NCI-H1417 (cell line): ENCODE measurements at regions not wholly inside any gene's neighbourhood (a gene's known extent, or its start where the extent isn't known, plus 50 kb on each side); places are given as distances from the start of the nearest gene placed in this dataset.
A peak's percentile ranks its signal among the peaks of the same experiment; 100 is the strongest.

Source experiments
- DNase-seq, 3 experiments: peaks; one replicate each; lab custom pipeline; 2025; lab: John Stamatoyannopoulos, UW

DNA sequence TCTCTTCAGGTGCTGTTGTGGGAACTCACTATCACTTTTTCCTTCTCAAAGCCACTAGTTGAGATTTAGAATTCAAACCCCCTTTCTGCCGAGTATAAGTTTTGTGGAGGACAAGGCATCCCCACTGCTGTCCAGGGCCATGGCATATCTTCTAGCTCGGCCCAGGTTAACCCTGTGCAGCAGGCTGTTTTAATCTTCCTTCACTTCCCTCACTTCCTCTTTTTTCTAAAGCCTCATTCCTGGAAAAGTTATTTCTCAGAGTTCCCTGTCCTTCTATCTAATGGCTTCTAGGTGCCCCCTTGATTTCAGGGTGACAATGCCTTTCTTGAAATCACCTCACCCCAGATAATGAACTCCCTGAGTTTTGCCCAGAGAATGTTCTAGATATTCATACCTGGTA lies 222.3 kb downstream of the SNX10 start:
- no peak for DNase-seq

DNA sequence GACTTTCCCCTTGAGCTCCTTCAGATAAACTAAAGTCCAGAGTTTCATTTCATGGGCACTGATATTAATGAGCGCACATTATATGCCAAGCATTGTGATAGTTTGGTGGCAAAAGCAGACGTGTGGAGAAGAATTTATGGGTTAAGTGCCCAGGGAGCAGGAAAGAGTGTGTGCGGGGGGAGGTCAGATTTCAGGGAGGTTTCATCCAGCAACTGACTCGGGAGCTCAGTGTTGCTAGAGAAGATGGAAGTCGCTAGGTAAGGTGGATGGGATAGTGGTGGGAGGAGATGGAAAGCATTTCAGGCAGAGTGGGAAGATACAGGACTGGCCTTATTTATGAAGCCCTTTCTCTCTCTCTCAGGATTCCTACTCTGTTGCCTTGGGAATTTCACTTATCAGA lies 223.0 kb downstream of the SNX10 start:
- peak in 1 of 3 experiments; percentile 11 for DNase-seq

DNA sequence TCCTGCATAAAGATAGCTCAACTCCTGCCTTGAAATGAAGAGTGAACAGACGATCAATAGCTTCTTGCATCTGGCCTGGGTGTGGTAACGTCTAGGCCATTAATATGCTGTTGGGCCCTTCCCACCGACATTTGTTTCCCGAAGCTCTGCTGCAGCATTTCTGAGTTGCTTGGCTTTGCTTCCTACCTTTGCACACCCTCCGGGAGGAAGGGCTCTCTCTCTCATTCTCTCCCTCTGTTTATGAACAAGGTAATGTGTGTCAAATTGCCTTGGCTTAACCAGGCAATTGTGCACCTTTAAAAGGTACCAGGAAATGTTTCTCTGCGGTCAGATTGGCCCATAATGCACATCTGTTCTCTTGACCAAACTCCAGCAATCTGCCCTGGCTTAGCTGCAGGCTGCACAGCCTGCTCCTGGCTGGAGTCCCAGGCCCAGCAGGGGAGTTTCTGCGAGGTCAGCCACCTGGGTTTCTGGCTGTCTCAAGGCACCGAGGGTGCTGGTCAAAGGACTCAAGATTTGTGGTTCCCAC lies 223.7 kb downstream of the SNX10 start:
- peak; percentile 49 to 75 (median 55) for DNase-seq

DNA sequence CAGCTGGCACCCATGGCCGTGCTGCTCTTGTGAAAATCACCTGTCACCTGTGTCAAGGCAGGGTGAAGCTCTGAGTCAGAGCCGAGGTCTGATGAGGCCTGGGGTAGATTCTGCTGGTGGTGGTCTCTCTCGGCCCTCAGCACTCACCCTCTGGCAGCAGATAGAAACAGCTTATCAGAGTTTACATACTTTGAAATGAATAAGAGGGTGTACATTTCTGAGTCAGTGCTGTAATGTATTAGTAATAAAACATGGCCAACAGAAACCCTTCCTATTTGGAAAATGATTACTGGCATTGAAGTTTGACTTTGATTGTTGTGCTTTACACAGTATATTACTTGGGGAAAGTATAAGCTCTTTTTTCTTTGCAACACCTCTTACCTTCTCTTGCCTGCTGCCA lies 228.8 kb downstream of the SNX10 start:
- no peak for DNase-seq

DNA sequence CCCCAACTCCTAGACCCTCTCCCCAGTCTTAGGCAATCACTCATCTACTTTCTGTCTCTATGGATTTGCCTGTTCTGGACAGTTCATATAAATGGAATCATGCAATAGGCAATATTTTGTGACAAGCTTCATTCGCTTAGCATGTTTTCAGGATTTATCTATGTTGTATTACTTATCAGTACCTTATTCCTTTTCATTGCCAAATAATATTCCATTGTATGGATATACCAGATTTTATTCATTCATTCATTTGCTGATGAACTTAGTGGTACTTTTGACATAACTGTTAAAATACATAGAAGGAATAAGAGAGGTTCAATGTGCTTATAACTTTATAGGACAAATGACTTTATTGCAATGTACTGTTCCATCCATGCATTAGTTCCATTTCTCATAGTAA lies 231.0 kb downstream of the SNX10 start:
- DNase-seq: no peak

DNA sequence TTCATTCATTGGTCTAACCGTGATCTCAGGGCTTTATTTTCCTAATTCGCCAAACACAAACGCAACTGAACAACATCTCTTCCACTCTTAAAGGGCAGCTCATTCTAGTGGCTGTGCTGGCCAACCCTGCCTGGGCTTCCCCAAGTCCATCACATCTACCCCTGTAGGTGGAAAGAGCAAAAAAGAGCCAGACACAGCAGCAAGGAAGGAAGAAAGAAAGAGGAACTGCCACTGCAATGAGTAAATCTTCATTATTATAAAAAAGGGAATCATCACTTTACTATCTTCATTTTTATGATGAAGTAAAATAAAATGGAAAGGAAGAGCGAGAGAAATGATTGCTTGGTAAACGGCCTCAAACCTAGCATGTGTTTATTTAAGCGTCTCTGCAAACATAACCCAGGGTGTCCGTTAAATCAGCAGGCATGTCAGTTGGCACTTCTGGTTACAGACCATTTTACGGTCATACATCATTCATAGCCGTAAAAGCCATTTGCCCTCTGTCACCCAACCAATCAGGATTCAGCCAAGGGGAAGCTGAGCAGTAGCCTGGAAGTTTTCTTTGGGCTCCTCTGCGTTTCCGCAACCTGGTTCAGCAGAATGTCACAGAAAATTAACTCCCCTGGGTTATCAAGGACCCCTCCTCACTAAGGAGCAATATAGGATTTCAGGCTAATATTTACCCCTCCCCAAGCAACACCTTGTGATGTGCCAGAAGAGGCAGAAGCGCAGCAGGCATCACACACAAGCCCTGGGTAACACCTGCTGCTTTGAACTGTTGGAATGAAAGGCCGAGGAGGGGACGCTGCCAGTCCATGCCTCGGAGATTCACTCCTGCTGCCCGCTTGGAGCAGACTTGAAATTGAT lies 234.0 kb downstream of the SNX10 start:
- peak; percentile 81 to 98 (median 87) for DNase-seq

DNA sequence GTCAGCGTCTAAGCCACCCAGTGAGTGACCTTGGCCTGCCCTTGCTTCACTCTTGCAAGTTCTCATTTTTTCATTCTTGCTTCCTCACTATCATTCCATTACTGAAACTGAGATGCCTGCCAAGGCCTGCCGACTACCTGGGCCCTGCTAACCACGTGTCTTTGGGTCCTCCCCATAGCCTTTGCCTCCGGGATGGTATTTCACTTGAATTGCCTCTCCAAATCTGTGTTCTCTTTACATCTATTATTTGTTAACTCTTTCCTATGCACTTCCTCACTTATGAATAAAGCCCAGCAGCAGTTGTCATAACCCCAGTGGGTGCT lies 234.6 kb downstream of the SNX10 start:
- peak in 1 of 3 experiments; percentile 41 for DNase-seq

DNA sequence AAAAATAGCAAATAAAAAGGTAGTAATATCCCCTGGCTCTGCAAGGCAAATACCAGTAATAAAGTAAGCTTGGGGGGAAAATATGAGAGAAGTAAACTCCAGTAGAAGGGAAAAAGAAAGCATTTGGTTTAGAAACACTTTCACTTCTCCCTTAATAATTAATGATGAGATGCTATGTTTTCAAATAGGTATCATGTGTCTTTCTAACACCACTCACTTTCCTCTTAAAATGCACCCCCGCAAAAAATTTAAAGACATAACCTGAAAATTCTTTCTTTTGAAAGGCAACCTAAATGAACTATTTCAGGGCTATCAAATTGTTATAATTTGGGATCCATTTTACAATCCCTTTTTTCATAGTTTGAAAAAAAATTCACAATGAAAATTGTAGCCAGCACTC lies 240.3 kb downstream of the SNX10 start:
- DNase-seq: peak in 1 of 3 experiments; percentile 64

DNA sequence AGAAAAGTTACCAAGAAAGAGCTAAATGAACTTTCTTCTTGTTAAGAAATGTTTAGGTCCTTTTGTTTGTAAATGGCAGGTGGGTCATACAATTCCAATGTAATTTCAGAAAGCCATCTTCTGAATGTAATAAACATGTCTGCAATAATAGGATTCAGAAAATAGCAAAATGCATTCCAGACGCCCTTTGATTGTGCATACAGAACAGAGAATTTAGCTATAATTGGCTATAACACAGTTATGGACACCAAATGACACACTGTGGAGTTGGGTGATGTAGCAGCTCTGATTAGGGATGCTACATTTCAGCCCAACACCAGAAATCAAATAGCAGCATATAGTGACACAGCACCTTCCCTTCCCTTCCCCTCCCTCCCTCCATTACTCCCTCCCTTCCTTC lies 240.8 kb downstream of the SNX10 start:
- DNase-seq: peak in 2 of 3 experiments; percentile 23 to 63

DNA sequence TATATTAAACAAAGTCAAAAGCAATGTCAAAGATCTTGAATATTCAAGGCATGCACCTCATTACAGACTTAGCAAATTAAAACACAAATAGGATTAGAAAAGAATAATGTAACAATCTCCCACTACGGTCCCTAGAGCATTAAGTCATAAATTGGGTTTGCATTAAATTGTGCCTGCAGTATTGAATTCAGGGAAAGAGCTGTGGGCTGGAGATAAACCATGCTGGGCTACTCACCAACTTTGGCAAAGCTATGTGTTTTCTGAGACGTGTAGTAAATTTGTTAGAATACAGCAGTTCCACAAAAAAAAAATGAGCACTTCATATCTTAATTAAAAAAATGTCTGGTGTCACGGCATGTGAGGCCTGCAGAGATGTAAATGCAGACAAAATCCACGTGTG lies 241.6 kb downstream of the SNX10 start:
- peak in 1 of 3 experiments; percentile 53 for DNase-seq

DNA sequence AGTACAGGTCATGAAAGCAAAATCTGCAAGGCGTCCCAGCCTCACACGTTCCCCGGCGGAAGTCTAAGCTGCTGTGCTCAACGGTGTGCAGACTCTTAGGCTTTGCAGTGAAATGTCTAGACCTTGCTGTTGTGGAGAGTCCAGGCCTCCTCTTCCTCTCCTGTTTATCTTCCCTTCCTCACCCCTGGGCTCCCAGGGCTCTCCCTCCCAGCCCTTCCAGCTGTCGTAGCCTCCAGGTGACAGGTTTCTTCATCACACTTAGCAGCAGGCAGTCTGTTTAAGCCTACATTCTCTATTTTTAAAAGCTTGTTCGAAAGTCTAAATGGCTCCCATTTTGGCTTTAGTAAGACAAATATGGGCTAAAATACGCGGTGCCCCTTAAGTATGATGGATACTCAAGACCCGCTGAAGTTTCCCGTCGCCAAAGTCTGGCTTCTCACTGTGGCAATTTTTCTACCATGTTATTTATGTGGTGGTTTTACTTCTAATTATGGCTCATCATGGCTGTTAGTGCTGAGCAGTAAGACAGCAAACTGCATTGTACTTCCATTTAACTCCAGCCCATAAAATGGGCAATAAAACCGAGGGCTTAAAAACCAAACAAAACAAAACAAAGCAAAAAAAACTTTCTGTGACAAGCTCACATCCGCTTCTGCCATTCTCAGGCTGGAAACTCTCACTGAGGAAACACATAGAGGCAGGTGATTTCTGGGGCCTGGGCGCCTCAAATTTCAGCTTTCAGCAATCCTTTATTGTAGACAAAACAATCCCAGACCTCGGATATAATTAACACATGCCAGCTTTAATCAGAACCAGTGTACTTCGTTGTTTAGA lies 243.2 kb downstream of the SNX10 start:
- DNase-seq: peak; percentile 80 to 99 (median 94)

DNA sequence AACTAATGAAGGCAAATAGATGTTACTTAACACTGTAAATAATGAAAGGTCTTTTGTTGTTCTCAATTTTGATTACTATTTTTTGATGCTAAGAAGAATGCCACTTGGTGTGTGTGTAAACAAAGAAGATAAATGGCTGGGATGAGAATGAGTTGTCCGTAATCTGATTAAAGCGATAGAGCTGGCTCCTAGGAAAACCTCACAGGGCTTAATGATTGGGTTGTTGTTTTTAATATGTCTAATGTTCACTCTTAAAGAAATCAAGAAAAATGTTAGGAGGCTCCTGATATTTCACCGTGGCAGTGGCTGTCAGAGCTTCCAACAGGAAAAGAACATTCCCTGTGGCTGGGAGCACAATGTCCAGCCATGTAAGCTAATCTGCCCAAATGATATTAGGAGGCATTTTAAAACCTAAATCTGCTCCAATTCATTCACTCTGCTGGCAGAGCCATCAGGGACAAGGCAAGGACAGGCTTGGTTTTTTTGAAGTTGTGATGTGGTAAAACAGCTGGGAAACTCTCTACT lies 243.9 kb downstream of the SNX10 start:
- DNase-seq: peak in 1 of 3 experiments; percentile 88

DNA sequence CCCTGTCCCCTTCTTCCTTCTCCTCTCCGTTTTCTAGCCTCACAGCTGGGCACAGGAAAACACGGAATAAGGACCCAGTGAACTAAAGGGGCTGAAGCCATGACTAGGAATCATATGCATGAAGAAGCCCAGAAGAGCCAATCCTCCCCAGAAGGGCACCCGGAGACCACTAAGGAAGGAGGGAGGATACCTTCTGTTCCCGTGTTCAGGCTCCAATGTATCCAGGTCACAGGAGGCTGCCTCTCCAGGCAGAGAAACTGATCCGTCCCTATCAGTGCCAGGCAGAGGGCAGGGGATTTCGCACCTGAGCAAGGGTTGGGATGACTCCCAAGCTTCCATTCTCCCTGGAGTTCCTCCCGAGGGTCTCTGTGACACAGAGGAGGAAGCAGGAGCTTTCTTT lies 246.6 kb downstream of the SNX10 start:
- DNase-seq: no peak

DNA sequence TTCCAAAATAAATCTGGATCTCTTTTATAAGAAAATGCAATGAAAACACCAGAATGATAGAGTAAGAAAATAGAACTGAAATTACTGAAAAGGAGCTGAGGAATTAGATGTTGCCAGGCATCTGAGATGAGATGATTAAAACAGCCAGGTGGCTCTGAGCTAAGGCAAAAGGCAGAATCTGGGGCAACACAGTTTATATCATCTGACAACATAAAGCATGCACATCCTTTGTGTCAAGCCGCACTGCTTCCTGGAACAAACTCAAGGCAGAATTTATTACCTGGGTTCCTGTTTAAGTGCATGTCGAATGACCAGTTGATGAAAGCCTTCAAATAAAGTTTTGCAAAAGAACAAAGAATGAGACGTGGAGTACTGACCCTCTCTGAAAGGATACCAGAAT lies 247.0 kb downstream of the SNX10 start:
- peak; percentile 13 to 77 (median 44) for DNase-seq

DNA sequence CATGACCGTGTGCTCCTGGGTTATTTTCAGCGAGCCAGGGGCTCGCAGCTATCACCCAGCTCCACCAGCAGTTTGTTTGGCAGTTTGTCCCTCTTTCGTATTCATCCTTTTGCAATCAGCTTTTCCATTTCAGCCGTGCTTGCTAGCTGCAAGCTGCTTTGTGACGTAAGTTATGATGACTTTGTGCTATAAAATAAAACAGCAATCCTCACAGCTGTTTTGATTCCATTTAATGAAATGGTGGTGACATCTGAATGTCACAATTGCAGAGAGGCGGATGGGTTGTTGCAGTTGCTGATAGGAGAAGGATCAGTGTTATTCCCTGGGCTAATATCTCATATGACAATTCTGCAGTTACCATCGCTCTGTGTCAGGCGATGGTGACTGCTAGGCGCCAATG lies 251.7 kb downstream of the SNX10 start:
- DNase-seq: no peak

DNA sequence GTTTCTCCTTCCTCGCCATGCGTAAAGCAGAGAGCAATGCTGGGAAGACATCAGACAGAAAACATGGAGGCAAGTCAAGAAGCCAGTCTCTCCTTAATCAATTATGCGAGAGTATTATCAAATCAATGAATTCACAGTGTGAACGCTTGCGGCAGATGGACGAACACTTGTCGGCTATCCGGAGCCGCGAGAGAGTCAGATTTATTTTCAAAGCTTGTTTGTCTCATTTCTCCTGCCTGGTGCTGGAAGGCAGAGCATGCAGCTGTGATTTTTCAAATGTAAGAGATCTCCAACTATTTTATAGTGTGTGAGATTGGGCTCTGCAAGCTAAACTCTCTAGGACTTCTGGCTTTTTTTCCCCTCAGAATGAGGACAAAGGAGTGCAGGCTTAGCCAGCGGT lies 252.3 kb downstream of the SNX10 start:
- DNase-seq: no peak

DNA sequence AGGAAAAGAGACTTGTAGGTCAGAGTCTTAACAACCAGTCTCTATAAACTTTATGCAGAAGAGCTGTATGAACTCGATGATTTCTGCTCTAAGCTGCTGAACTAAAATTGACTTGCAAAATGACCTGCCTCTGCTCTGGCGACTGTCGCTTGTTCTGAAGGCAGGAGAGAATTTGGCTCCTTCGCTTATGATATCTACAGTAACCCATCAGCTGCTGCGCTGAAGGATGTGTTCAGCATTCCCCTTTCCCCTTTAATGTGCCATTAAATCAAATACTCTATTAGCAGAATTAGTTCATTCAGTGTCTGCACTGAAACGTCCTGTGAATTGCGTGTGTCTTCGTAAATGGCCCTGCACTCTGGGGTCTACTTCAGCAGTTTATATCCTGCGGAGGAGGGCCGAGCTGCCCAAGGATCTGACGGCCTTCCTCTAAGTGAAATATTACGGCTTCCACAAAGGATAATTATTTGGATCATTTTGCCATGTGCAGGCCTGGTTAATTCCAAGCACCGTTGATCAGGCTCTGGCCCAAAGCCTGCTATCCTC lies 254.9 kb downstream of the SNX10 start:
- DNase-seq: no peak

DNA sequence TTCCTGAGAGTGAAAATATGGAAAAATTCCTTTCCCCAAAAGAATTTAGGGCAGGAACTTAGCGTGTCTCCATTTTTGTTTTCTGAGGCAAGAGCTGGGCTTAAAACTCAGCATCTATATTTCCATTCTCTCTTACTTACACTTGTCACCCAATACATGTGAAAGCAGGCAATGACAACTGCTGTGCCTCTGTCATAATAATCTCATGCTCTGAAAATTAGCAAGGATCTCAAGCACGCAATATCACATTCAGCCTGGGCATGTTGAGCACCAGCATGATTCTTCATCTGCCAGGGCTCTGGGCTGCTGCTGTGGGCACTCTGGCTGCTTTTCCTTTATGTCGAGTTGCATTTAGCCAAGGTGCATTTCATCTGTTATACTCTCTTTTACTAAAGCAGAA lies 255.5 kb downstream of the SNX10 start:
- DNase-seq: no peak

DNA sequence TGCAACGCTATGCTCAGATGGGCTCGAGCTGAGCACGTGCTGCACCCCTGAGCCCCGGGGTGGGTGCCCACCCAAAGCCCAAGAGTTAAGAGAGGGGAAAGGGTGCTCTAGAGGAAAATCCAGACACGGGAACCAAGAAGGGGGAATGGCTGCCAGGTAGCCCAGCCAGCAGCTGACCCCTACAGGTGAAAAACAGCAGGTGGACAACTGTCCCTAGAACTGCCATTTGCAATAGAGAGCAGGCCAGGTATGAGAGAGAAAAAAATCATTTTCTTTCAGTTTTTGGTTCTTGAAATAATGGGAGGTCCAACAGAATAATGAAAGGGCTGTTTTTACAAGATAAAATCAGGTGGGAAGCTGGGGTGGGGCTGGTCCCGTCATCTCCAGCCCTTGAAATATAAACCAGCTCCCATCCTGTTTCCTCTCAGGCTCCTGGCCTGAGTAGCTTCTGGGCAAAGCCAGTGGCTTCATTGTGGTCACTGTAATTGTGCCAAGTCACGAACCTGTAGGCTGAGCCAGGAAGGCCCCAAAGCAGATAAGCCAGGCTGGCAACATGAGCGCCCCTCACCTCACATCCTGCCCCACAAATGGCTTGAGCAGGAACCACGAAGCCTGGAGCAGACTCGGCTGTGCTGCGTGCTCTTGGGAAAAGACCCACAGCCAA lies 257.8 kb downstream of the SNX10 start:
- DNase-seq: no peak

DNA sequence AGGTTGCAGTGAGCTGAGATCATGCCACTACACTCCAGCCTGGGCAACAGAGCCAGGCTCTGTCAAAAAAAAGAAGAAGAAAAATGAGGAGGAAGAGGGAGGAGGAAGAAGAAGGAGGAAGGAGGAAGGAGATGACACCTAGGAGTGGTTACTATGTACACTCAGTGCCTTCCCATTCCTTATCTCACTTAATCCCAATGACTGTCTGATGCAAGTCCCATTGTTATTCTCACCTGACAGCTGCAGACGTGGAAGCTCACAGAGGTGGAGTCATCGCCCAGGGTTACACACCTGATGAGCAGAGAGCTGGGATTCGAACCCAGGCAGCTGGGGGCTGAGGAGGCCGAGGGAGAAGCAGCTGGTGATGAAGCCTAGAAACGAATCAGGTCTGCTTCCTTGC lies 258.8 kb downstream of the SNX10 start:
- DNase-seq: no peak

DNA sequence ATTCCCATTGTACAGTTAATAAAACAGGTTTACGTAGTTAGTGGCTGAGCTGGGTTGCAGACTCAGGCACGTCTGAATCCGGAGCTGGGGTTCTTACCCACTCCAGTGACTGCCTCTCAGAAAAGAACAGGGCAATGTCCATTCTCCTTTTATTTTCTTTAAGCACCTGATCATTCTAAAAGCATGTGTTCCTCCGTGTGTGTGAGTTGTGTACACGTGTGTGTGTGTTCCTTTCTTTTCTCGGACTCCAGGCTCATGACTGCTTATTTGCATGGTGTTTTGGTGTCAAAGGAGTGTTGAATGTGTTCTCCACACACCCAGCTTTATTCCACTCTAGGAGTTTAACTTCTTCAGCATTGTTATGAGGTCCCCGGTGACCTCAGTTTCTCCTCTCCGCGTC lies 260.1 kb downstream of the SNX10 start:
- peak in 1 of 3 experiments; percentile 22 for DNase-seq

DNA sequence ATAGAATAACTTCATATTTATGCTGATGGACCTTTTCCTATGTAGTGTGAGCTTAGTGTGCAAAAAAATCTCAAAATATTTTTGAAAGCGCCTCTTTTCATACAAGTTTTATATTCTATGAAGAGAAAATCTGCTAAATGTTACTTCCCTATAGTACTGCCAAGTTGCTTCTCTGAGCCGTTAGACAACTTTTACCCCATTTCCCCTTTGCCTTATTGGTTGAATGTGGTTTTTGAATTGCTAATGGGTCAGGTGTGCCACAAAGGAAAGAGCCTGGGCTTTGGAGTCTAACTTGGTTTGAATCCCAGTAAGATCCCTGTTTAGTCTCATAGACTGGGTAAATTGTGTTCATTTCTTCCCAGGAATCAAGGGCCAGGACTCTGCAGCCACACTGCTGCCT lies 261.5 kb downstream of the SNX10 start:
- DNase-seq: no peak
